ENCODE measurements at regions not wholly inside any gene's neighbourhood (a gene's known extent, or its start where the extent isn't known, plus 50 kb on each side); places are given as distances from the start of the nearest gene placed in this dataset.

- no peak for DNase-seq
Measured at GRCh38 chr5:28548856-28549255, 1510.5 kb upstream of the CDH9 start.

GRCh38 chr5:28544501-28544900 is 1506.1 kb upstream of the CDH9 start:
- DNase-seq = no peak

GRCh38 chr5:28543473-28544098 is 1505.2 kb upstream of the CDH9 start:
- no peak for DNase-seq

GRCh38 chr5:28542987-28543386 is 1504.6 kb upstream of the CDH9 start:
- no peak for DNase-seq

- DNase-seq = no peak
Measured at GRCh38 chr5:28523888-28524635, 1485.7 kb upstream of the CDH9 start.

- DNase-seq = no peak
Measured at GRCh38 chr5:28523416-28523815, 1485.0 kb upstream of the CDH9 start.

GRCh38 chr5:28517691-28518090 is 1479.3 kb upstream of the CDH9 start:
- DNase-seq = no peak

GRCh38 chr5:28516722-28517121 is 1478.3 kb upstream of the CDH9 start:
- DNase-seq = no peak

GRCh38 chr5:28512648-28513047 is 1474.3 kb upstream of the CDH9 start:
- DNase-seq = no peak

GRCh38 chr5:28505121-28505520 is 1466.7 kb upstream of the CDH9 start:
- no peak for DNase-seq

GRCh38 chr5:28500511-28500910 is 1462.1 kb upstream of the CDH9 start:
- DNase-seq = no peak

GRCh38 chr5:28499766-28500290 is 1461.4 kb upstream of the CDH9 start:
- DNase-seq = no peak

- DNase-seq = no peak
Measured at GRCh38 chr5:28495876-28496275, 1457.5 kb upstream of the CDH9 start.

GRCh38 chr5:28493456-28493855 is 1455.1 kb upstream of the CDH9 start:
- no peak for DNase-seq

GRCh38 chr5:28488752-28489151 is 1450.4 kb upstream of the CDH9 start:
- no peak for DNase-seq

GRCh38 chr5:28483327-28484025 is 1445.1 kb upstream of the CDH9 start:
- no peak for DNase-seq

GRCh38 chr5:28473531-28474107 is 1435.2 kb upstream of the CDH9 start:
- peak; percentile 26 for DNase-seq

GRCh38 chr5:28468166-28468565 is 1429.8 kb upstream of the CDH9 start:
- no peak for DNase-seq

- no peak for DNase-seq
Measured at GRCh38 chr5:28463728-28464127, 1425.3 kb upstream of the CDH9 start.

GRCh38 chr5:28451483-28451882 is 1413.1 kb upstream of the CDH9 start:
- no peak for DNase-seq

- no peak for DNase-seq
Measured at GRCh38 chr5:28450997-28451396, 1412.6 kb upstream of the CDH9 start.

GRCh38 chr5:28448791-28449190 is 1410.4 kb upstream of the CDH9 start:
- DNase-seq = no peak

- DNase-seq = no peak
Measured at GRCh38 chr5:28430565-28431178, 1392.3 kb upstream of the CDH9 start.

All from NCI-H2171 treated with DMSO at 0.1 percent for 48 hours (cell line).